ENCODE measurements at regions not wholly inside any gene's neighbourhood (a gene's known extent, or its start where the extent isn't known, plus 50 kb on each side); places are given as distances from the start of the nearest gene placed in this dataset.

- no peak for TF ChIP-seq CTCF (IDR thresholded peaks at IDR 0.05)
- no peak overlapping the region for H3K4me3 Mint-ChIP-seq
Observed at GRCh38 chr13:90436697-90437096, 910.8 kb upstream of the MIR17HG start.

GRCh38 chr13:90438576-90438975 is 908.9 kb upstream of the MIR17HG start:
- Mint-ChIP-seq H3K4me3 (no peak overlapping the region), H3K36me3 (ENCODE audit: low read depth) (no peaks in the 10 kb centered on the region), H3K4me1 (peaks cover 12% of the 10 kb centered on the region), H3K27ac (no peak overlapping the region), H3K27me3 (ENCODE audit: low read depth, poor library complexity) (peaks cover under 1% of the 10 kb centered on the region), H3K9me3 (no peaks in the 10 kb centered on the region)
- TF ChIP-seq CTCF (IDR thresholded peaks at IDR 0.05): no peak
- no peak for DNase-seq

More at GRCh38 chr13:90436697-90437096, 910.8 kb upstream of the MIR17HG start:
- no peaks in the 10 kb centered on the region for H3K27me3 Mint-ChIP-seq (ENCODE audit: low read depth, poor library complexity)
- H3K4me1 Mint-ChIP-seq: peaks cover 11% of the 10 kb centered on the region
- DNase-seq: no peak
- H3K36me3 Mint-ChIP-seq (ENCODE audit: low read depth): no peaks in the 10 kb centered on the region
- no peaks in the 10 kb centered on the region for H3K9me3 Mint-ChIP-seq
- H3K27ac Mint-ChIP-seq: no peak overlapping the region

- no peaks in the 10 kb centered on the region for H3K36me3 Mint-ChIP-seq (ENCODE audit: low read depth)
- peaks cover 6% of the 10 kb centered on the region for H3K27me3 Mint-ChIP-seq (ENCODE audit: low read depth, poor library complexity)
- no peak overlapping the region for H3K27ac Mint-ChIP-seq
- DNase-seq: no peak
- H3K4me1 Mint-ChIP-seq: peaks cover 12% of the 10 kb centered on the region
- no peak for TF ChIP-seq CTCF (IDR thresholded peaks at IDR 0.05)
- H3K9me3 Mint-ChIP-seq: no peaks in the 10 kb centered on the region
- no peak overlapping the region for H3K4me3 Mint-ChIP-seq
Observed at GRCh38 chr13:90443268-90443667, 904.2 kb upstream of the MIR17HG start.

GRCh38 chr13:90444232-90444631 is 903.3 kb upstream of the MIR17HG start:
- DNase-seq: no peak
- Mint-ChIP-seq H3K4me3 (no peak overlapping the region), H3K27ac (no peak overlapping the region), H3K9me3 (no peaks in the 10 kb centered on the region), H3K36me3 (ENCODE audit: low read depth) (no peaks in the 10 kb centered on the region), H3K4me1 (peaks cover 12% of the 10 kb centered on the region), H3K27me3 (ENCODE audit: low read depth, poor library complexity) (peaks cover 6% of the 10 kb centered on the region)
- no peak for TF ChIP-seq CTCF (IDR thresholded peaks at IDR 0.05)

GRCh38 chr13:90445179-90445578 is 902.3 kb upstream of the MIR17HG start:
- Mint-ChIP-seq H3K4me3 (no peak overlapping the region), H3K27me3 (ENCODE audit: low read depth, poor library complexity) (peaks cover 6% of the 10 kb centered on the region), H3K27ac (no peak overlapping the region), H3K36me3 (ENCODE audit: low read depth) (no peaks in the 10 kb centered on the region), H3K4me1 (peaks cover 12% of the 10 kb centered on the region), H3K9me3 (no peaks in the 10 kb centered on the region)
- no peak for DNase-seq
- no peak for TF ChIP-seq CTCF (IDR thresholded peaks at IDR 0.05)

- TF ChIP-seq CTCF (IDR thresholded peaks at IDR 0.05): no peak
- Mint-ChIP-seq H3K36me3 (ENCODE audit: low read depth) (no peaks in the 10 kb centered on the region), H3K27me3 (ENCODE audit: low read depth, poor library complexity) (peaks cover 6% of the 10 kb centered on the region), H3K4me1 (no peaks in the 10 kb centered on the region), H3K9me3 (no peaks in the 10 kb centered on the region), H3K27ac (no peak overlapping the region), H3K4me3 (no peak overlapping the region)
- no peak for DNase-seq
Observed at GRCh38 chr13:90447034-90447733, 900.3 kb upstream of the MIR17HG start.
